HPDE6-E6E7 (cell line): ENCODE measurements at regions not wholly inside any gene's neighbourhood (a gene's known extent, or its start where the extent isn't known, plus 50 kb on each side); places are given as distances from the start of the nearest gene placed in this dataset.
"Not testable (repeated sequence)": the region's sequence is repeated elsewhere in the genome, so short reads cannot be mapped to it uniquely, and the experiment has no call there.

ENCODE experiments used
- DNase-seq: peaks from one replicate; pipeline ENCODE4 v3.0.0; 2011; ENCODE audit warnings: missing footprints; ENCODE audit errors: extremely low spot score

DNA sequence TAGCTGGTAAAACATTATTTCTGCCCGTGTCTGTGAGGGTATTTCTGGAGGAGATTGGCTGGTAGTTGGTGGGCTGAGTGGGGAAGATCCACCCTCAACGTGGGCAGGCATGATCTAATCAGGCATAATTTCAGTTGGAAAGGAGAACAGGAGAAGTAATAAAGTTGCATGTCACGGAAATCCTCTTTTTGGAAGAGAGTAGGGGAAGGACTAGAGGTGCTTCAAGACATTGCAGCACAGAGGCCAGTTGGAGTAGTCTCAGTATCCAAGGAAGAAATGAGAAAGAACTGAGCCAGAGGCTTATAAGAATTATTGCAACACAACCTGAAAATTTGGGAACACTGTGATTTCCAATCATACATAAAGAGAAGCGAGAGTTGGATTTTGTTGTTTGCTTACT, 1155.1 kb downstream of the FAM181B start:
- DNase-seq, result no peak

DNA sequence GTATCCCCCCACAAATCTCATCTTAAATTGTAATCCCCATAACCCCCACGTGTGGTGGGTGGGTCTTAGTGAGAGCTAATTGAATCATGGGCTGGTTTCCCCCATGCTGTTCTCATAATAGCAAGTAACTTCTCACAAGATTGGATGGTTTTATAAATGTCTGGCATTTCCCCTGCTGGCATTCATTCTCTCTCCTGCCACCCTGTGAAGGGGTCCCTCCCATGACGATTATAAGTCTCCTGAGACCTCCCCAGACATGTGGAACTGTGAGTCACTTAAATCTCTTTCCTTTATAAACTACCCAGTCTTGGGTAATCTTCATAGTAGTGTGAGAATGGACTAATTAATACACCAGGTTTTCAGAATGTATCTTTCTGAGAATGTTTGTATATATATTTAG, 1159.4 kb downstream of the FAM181B start:
- DNase-seq, result no peak

GRCh38 chr11:81573367-81573766, 1160.3 kb downstream of the FAM181B start:
- no peak for DNase-seq

DNA sequence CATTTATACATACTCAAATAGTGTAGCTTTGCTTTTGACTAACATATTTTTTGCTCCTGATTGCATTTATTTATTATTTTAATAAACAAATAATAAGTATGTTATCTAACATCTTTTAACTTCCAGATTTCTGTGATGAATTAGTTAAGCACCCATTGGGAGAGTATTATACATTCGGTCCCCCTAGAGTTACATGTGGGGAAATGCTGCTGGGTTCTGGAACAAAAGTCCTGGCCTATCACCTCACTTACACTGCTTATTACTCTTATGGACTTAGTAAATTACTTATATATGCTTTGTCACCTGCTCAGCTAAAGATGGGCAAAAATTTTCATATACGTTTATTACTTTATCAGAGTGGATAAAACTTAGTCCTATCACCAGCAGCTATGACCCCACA, 1163.0 kb downstream of the FAM181B start:
- DNase-seq, result no peak

- DNase-seq, result no peak
Measured at GRCh38 chr11:81569999-81570398, 1163.7 kb downstream of the FAM181B start.

DNA sequence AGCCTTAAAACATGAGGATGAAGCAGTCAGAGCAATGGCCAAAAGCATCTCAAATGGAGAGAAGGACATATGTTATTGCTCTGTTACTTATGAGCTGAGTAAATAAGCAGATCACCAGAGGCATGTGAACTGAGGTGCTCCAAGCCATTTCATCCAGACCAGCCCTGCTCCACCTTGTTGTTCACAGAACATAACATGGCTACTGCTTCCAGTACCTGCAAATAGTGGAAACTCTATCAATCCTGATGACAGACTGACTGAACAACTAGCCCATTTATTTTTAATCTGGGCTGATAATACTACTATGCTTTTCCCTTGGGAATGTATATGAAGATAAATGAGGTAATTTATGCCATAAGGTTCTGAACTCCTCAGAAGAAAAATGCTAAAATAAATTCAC, 1164.7 kb downstream of the FAM181B start:
- DNase-seq, result no peak

DNA sequence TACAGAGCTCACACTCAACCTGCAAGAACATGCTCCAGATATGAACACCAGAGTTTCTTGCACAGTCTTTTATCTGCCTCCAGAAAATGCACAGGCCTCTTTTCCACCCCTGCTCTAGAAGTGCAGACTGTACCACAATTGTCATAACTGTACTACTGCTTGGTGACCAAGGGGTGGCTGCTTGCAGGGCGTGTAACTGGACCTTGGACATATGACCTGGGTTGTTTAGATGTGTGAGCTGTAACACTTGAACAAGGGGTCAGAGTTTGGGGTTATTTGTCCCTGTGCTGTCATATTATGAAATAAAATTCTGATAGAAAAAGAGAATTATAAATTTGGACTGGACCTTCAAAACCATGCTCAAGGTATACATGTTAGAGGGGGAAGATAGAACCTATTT, 1185.5 kb downstream of the FAM181B start:
- DNase-seq, result no peak

DNA sequence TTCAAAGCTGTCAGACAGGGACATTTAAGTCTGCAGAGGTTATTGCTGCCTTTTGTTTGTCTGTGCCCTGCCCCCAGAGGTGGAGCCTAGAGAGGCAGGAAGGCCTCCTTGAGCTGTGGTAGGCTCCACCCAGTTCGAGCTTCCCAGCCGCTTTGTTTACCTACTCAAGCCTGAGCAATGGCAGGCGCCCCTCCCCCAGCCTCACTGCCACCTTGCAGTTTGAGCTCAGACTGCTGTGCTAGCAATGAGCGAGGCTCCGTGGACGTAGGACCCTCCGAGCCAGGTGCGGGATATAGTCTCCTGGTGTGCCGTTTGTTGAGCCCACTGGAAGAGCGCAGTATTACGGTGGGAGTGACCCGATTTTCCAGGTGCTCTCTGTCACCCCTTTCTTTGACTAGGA, 1193.9 kb downstream of the FAM181B start:
- not testable (repeated sequence) for DNase-seq

DNA sequence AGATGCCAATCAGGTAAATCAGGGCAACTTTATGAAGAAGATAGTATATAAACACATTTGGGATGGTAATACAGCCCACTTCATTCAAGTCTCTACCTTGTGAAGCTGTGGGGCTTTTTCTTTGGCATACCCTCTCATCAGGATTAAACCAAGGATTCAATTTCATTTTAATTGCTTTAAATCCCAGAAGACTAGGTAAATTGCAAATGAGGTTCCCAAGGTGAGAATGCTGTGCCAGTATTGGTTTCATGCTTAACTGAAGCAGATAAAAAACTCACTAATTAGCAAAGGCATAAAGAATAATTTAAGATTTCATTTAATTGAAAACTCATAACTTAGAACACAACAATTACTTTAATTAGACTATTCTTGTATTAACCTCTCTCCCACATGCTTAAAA, 1218.1 kb downstream of the FAM181B start:
- DNase-seq, result no peak

GRCh38 chr11:81497202-81497804, 1236.4 kb downstream of the FAM181B start:
- DNase-seq, result peak; percentile 31

DNA sequence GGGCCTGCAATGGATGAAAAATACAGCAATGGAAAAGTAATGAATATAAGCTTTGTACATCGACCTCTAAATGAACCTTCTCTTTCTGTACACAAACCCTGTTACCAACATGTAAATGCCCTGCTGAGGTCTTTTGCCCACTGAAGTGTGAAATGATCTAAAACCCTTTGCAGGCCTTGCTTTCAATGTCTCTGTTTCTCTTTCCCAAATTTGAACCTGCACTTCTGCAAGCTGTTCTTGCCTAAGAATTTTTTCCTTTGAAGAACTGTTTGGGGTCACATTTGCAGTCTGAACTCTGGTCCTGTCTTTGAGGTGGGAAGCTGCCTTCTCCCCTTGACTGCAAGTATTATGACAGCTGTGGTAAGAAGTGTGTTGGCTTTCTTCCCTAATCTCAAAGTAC, 1237.1 kb downstream of the FAM181B start:
- no peak for DNase-seq

DNA sequence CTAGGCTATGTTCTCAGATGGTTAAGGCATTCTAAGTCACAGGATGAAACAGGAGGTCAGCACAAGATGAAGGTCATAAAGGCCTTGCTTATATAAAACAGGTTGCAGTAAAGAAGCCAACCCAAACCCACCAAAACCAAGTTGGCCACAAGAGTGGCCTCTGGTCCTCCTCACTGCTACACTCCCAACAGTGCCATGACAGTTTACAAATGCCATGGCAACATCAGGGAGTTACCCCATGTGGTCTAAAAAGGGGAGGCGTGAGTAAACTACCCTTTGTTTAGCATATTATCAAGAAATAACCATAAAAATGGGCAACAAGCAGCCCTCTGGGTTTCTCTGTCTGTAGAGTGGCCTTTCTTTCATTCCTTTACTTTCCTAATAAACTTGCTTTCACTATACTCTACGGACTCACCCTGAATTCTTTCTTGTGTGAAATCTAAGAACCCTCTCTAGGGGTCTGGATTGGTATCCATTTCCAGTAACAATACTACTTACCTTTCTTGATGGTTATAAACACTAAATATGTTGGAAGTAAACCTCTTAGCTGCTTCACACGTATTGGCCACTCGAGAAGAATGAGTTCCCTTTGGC, 1237.9 kb downstream of the FAM181B start:
- no peak for DNase-seq

GRCh38 chr11:81494431-81494830, 1239.2 kb downstream of the FAM181B start:
- DNase-seq, result no peak

DNA sequence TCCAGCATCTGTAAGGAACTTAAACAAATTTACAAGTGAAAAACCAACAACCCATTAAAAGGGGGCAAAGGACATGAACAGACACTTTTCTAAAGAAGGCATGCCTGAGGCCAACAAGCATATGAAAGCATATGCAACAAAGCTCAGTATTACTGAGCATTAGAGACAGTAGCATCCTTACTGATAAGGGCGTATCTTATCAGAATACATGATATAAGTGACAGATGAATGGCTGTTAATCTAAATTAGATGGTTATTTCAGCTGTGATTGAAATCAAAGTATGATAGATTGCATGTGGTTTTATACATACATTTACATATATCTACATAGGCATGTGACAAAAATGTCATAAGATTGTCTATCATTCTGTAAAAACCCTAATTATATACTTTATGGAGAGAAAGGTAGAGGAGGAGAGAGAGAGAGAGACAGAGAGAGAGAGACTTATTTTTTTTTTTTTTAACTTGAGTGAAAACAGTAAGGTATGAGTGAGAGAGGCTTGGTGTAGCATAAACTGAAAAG, 1240.7 kb downstream of the FAM181B start:
- no peak for DNase-seq

GRCh38 chr11:81487109-81487508, 1246.6 kb downstream of the FAM181B start:
- no peak for DNase-seq

DNA sequence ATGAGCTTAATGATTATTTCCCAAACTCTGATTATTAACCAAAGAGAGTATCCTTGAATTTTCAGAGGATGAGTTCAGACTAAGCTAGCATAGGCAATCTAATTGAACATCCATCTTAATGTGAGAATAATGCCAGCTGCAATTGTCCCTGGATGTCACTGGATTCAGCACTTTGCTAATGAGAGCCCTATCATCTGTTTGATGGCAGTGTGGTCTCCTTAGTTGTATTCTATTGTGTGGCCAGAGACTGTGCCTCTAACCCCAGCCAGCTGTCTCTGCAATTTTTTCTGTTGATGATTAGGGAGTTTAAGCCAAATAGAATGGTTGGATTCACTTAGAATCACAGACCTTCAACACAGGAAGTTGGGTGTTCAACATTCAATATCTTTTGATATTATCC, 1249.5 kb downstream of the FAM181B start:
- no peak for DNase-seq

DNA sequence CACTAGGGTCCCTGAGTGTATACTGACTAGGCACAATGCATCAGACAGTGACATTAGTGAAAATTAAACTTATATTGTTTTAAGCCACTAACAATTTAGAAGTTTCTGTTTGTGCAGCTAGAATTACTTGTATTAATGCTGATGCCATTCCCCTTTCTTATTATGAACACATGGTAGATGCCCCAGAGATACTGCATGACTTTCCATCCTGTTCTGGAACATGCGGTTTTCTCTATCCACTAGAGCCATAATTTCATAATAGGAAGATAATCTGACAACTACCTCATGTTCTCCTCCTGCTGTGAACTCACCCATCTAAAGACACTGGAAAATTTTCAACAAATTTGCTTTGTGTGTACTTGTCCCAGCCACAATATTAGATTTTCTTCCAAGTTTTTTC, 1256.4 kb downstream of the FAM181B start:
- DNase-seq, result no peak

DNA sequence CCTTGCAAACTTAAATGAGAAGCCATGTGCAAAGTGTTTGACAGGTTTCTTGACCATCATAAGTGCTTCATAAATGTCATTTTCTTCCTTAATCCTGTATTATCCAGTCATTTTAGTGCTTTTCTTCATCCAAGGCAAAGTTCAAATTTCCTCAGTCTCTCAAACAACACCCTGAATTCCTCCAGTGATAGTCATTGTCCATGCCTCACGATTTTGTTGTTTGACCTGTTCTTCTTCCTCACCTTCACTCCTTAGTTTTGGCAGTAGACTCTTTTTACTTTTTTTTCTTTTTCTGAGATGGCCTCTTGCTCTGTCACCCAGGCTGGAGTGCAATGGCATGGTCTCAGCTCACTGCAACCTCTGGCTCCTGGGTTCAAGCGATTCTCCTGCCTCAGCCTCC, 1257.3 kb downstream of the FAM181B start:
- no peak for DNase-seq

DNA sequence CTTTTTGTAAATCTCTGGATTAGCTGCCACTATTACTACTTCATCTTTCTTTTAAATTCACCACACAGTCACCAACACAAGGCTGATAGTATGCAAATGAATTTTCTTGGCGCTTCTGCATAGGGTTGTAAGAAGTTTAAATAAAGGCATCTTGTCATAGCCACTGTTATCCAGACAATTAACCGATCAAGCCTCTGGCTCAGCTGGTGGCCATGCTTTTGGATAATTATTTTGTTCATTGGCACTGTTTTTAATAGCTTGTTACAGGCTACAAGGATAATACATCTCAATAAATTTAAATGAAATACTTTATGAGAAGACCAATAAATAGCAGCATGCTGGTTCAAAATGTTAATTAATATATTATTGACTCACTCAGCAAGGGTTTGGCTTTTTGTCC, 1261.0 kb downstream of the FAM181B start:
- no peak for DNase-seq

DNA sequence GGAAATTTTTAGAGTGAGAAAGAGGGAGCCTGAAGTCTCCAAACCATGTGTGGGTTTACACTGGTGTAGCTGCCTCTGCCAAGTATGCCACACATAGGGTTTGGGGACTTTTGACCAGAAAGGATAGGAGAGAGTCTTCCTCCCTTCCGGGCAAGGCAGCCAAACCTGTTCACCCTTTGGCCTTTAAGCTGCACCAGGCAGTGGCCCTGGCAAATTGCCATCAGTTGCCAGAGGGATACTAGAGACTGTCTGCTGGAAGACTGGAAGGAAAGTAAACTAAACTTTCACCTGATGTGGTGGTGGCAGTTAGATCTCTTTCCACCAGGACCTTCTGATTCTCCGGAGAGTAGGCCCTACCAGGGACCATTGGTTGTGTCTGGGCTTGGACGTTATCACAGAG, 1263.2 kb downstream of the FAM181B start:
- DNase-seq, result no peak

- DNase-seq, result no peak
Measured at GRCh38 chr11:81459766-81460306, 1273.8 kb downstream of the FAM181B start.

GRCh38 chr11:81449588-81450156, 1284.0 kb downstream of the FAM181B start:
- no peak for DNase-seq

- DNase-seq, result no peak
Measured at GRCh38 chr11:81444297-81444696, 1289.4 kb downstream of the FAM181B start.
